Glutamatergic neuron (in vitro differentiated cells): ENCODE measurements at regions not wholly inside any gene's neighbourhood (a gene's known extent, or its start where the extent isn't known, plus 50 kb on each side); places are given as distances from the start of the nearest gene placed in this dataset.
"Not testable (repeated sequence)": the region's sequence is repeated elsewhere in the genome, so short reads cannot be mapped to it uniquely, and the experiment has no call there.

Experiments
- DNase-seq: peaks from one replicate; pipeline ENCODE4 v3.0.0; 2022
- H3K27ac Mint-ChIP-seq: one replicate; pipeline ENCODE4 v1.8.0; 2020; ENCODE audit warnings: mild to moderate bottlenecking, mixed read lengths, inconsistent platforms; ENCODE audit not compliant: unreplicated experiment
- H3K27me3 Mint-ChIP-seq: one replicate; pipeline ENCODE4 v1.8.0; 2020; ENCODE audit warnings: mild to moderate bottlenecking, moderate library complexity, mixed read lengths, inconsistent platforms; ENCODE audit not compliant: unreplicated experiment
- H3K36me3 Mint-ChIP-seq: one replicate; pipeline ENCODE4 v1.8.0; 2020; ENCODE audit warnings: mild to moderate bottlenecking, mixed read lengths, inconsistent platforms; ENCODE audit not compliant: unreplicated experiment
- H3K4me1 Mint-ChIP-seq: one replicate; pipeline ENCODE4 v1.8.0; 2020; ENCODE audit warnings: mild to moderate bottlenecking, low read depth, mixed read lengths, inconsistent platforms; ENCODE audit not compliant: unreplicated experiment
- H3K4me3 Mint-ChIP-seq: one replicate; pipeline ENCODE4 v1.8.0; 2020; ENCODE audit warnings: mild to moderate bottlenecking, mixed read lengths, inconsistent platforms; ENCODE audit not compliant: unreplicated experiment
- H3K9me3 Mint-ChIP-seq: one replicate; pipeline ENCODE4 v1.8.0; 2020; ENCODE audit warnings: mild to moderate bottlenecking, moderate library complexity, mixed read lengths, inconsistent platforms; ENCODE audit not compliant: unreplicated experiment
- TF ChIP-seq, protein P1 (sequence below): fragments of 200-600 bp; sonication (generic); IDR thresholded peaks from one replicate; pipeline ENCODE4 v1.5.0; 2021; ENCODE audit not compliant: partially characterized antibody, unreplicated experiment

GRCh38 chr6:20008131-20008530 is 171.0 kb downstream of the ID4 start:
- Mint-ChIP-seq H3K9me3 (no peaks in the 10 kb centered on the region), H3K4me1 (peaks cover 15% of the 10 kb centered on the region), H3K4me3 (no peak overlapping the region), H3K36me3 (no peaks in the 10 kb centered on the region), H3K27ac (no peak overlapping the region), H3K27me3 (no peaks in the 10 kb centered on the region)
- DNase-seq = no peak
- TF ChIP-seq, protein P1, sequence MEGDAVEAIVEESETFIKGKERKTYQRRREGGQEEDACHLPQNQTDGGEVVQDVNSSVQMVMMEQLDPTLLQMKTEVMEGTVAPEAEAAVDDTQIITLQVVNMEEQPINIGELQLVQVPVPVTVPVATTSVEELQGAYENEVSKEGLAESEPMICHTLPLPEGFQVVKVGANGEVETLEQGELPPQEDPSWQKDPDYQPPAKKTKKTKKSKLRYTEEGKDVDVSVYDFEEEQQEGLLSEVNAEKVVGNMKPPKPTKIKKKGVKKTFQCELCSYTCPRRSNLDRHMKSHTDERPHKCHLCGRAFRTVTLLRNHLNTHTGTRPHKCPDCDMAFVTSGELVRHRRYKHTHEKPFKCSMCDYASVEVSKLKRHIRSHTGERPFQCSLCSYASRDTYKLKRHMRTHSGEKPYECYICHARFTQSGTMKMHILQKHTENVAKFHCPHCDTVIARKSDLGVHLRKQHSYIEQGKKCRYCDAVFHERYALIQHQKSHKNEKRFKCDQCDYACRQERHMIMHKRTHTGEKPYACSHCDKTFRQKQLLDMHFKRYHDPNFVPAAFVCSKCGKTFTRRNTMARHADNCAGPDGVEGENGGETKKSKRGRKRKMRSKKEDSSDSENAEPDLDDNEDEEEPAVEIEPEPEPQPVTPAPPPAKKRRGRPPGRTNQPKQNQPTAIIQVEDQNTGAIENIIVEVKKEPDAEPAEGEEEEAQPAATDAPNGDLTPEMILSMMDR = no peak

- Mint-ChIP-seq H3K9me3 (peaks cover 2% of the 10 kb centered on the region), H3K27me3 (no peaks in the 10 kb centered on the region), H3K36me3 (no peaks in the 10 kb centered on the region), H3K27ac (no peak overlapping the region), H3K4me3 (no peak overlapping the region), H3K4me1 (peaks cover 12% of the 10 kb centered on the region)
- no peak for DNase-seq
- TF ChIP-seq, protein P1 = no peak
These were observed 176.1 kb downstream of the ID4 start for GRCh38 chr6:20013066-20013861.

- no peak overlapping the region for H3K27ac Mint-ChIP-seq
- TF ChIP-seq, protein P1 = no peak
These were observed 177.3 kb downstream of the ID4 start for GRCh38 chr6:20014508-20014907.

DNA sequence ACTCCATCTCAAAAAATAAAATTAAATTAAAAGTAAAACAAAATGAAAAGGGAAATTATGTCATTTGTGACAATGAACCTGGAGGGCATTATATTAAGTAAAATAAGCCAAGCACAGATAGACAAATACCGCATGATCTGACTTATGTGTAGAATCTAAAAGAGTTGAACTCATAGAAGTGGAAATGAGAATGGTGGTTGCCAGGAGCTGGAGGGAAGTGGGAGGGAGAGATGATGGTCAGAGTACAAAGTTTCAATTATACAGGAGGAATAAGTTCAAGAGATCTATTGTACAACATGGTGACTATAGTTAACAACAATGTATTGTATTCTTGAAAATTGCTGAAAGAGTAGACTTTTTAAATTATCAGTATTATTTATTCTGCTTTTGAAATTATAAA is 183.4 kb downstream of the ID4 start:
- H3K4me3 Mint-ChIP-seq = no peak overlapping the region
- H3K4me1 Mint-ChIP-seq = no peaks in the 10 kb centered on the region
- no peak for DNase-seq
- TF ChIP-seq, protein P1 = no peak
- no peak overlapping the region for H3K27ac Mint-ChIP-seq
- H3K36me3 Mint-ChIP-seq = no peaks in the 10 kb centered on the region
- H3K9me3 Mint-ChIP-seq = peaks cover 3% of the 10 kb centered on the region
- H3K27me3 Mint-ChIP-seq = no peaks in the 10 kb centered on the region

More at GRCh38 chr6:20014508-20014907, 177.3 kb downstream of the ID4 start:
- H3K36me3 Mint-ChIP-seq = no peaks in the 10 kb centered on the region
- H3K4me3 Mint-ChIP-seq = no peak overlapping the region
- H3K9me3 Mint-ChIP-seq = peaks cover 2% of the 10 kb centered on the region
- DNase-seq = no peak
- no peaks in the 10 kb centered on the region for H3K27me3 Mint-ChIP-seq
- H3K4me1 Mint-ChIP-seq = peaks cover 8% of the 10 kb centered on the region

DNA sequence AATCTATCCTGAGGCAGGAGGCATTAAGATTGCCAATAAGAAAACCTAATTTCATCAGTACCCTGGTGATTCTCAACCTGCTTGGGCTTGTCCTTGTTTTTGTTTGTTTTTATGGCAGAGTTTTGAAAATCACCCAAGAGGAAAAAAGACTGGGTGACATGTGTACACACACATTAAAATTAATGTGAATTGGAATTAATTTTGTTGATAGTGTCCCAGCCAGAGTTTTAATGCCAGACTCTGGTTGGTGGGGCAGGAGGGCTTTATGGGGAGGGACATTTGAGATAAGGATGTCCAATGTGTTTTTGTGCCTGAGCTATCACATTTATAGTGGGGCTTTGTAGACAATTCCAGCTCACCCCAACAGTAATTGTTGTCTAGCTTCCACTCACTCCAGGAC is 184.6 kb downstream of the ID4 start:
- TF ChIP-seq, protein P1 = no peak
- Mint-ChIP-seq H3K4me3 (no peak overlapping the region), H3K36me3 (no peaks in the 10 kb centered on the region), H3K27ac (no peak overlapping the region), H3K4me1 (no peaks in the 10 kb centered on the region), H3K9me3 (peaks cover 3% of the 10 kb centered on the region), H3K27me3 (no peaks in the 10 kb centered on the region)
- DNase-seq = no peak

DNA sequence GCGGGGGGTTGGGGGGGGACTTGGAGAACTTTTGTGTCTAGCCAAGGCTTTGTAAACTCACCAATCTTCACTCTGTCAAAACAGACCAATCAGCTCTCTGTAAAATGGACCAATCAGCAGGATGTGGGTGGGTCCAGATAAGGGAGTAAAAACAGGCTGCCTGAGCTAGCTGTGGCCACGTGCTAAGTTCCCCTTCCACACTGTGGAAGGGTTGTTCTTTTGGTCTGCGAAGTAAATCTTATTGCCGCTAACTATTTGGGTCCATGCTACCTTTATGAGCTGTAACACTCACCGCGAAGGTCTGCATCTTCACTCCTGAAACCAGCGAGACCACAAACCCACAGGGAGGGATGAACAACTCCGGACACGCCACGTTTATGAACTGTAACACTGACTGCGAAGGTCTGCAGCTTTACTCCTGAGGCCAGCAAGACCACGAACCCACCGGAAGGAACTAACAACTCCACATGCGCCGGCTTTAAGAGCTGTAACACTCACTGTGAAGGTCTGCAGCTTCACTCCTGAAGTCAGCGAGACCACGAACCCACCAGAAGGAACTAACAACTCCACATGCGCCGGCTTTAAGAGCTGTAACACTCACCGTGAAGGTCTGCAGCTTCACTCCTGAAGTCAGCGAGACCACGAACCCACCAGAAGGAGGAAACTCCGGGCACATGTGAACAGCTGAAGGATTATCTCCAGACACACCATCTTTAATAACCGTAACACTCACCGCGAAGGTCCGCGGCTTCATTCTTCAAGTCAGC is 186.6 kb downstream of the ID4 start:
- H3K9me3 Mint-ChIP-seq, H3K27ac Mint-ChIP-seq, H3K27me3 Mint-ChIP-seq, H3K4me3 Mint-ChIP-seq, DNase-seq, H3K4me1 Mint-ChIP-seq, H3K36me3 Mint-ChIP-seq: not testable (repeated sequence)
